GM18499 (cell line): ENCODE measurements at regions not wholly inside any gene's neighbourhood (a gene's known extent, or its start where the extent isn't known, plus 50 kb on each side); places are given as distances from the start of the nearest gene placed in this dataset.

Experiments
- ATAC-seq: cut with Tn5 transposase; IDR thresholded peaks from one replicate; pipeline ENCODE4 v1.9.1; 2021; ENCODE audit warnings: moderate number of reproducible peaks; ENCODE audit not compliant: insufficient read depth, unreplicated experiment

DNA sequence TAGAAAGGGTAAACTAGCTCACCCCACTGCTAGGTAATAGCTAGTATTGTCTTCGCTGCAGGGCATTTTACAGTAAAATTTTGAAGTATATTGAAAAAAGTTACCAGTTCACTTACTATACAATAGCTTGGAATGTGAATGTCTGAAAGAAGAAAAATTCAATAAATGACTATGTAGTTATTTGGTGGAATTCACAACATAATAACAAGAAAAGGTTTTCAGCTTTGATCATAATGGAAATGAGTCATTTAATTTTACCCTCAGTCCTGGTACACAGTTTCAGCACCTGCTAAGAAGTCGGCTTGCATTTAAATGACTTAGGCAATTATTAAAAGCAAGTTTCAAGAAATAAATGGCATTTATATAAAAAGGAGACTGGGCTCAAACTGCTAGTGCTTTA, 90.4 kb downstream of the NUP35 start:
- ATAC-seq = peak; percentile 73

DNA sequence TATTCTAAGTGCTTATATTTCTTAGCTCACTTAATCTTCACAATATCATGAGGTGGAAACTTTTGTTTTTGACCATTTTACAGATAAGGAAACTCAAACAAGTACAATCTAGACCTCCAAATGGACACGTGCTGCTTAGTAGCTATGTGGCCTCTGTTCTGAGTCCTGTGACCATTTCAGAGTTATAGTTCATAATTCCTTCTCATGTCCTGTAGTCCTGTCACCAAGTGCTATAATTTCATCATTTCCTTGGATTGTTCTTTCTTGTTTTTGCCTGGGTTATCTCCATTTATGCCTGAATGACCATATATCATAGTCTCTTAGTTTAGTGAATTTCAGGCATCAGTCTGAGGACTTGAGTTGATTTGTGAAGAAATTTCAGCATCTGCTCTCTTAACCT, 91.7 kb downstream of the NUP35 start:
- no peak for ATAC-seq

DNA sequence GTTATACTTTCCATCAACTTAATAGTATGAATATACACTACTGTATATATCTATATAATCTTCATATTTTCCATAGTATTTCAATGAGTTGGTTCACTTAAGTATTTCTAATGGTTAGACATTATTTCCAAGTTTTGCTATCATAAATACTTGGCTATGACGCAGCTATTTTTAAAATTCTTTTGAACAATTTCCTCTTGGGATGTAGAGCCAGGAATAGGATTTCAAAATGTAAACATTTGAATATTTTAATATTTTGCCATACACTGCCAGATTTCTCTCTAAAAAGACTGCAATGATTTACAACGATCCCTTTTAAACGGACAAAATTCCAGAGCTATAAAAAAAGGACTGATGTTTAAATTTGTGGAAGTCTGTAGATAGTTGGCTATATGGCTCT, 95.6 kb downstream of the NUP35 start:
- no peak for ATAC-seq

DNA sequence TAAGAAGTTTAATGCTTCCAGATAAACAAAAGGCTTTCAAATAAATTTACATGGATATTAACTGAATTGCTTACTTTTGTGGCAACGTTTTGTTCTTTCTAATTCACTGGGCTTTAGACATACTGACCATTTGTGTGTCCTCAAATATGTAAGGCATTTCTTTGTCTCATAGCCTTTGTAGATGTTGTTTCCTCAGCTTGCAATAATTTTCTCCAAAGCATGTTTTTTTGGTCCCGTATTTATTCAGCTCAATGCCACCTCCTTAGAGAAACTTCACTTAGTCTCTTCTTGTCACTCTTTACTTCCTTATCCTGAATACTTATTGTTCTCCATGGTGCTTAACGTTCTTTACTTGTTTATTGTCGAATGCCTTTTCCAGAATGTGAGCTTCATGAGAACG, 98.5 kb downstream of the NUP35 start:
- no peak for ATAC-seq

DNA sequence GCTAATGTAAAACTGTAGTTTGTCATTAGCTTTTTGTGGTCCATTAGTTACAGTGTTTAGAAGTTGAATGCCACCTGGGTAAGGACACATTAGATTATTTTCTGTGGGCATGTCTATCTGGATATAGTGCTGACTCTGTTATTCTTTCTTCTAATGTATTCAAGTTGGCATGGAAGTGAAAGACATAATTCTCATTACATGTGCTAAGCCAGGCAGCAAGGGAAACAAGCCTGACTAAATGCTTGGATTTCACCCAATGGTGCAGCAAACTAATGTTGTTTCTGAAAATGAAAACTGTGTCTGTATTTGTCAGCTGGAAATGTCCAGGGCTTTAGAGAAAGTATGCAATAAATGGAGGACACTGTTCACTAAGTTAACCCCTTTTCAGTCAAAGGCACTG, 100.7 kb downstream of the NUP35 start:
- no peak for ATAC-seq

DNA sequence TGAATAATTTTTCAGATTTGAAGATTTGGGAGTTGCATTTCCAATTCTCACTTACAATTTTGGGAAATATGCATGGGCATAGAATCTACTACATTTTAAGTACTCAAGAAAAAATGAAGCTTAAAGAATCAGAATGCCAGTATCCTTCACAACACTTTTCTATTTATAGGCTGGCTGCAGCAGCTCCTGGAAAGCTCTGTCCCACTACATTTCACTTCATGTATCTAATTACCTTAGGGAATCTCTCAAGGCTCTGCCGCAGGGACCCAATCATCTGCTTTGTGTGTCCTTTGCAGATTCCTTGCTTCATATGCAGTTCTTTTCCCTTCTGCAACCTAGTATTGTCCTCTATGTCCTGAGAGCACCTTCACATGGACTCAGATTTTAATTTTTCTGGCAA, 102.9 kb downstream of the NUP35 start:
- ATAC-seq = no peak

DNA sequence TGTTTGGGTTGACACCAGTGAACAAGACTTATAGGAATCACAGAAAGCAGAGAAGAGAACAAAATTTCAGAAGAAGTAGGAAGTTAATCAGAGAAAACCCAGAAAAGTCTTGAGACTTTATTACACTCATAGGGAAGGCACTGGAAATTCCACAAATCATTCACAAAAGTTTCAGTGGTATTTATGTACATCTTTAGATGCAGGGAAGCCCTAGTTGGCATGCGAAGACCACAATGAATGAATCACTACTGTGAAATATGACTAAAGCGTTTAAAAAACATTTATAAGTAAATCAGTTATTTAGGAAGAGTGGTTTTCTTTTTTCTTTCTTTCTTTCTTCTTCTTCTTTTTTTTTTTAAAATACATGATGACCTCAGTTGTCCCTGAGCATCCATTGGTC, 105.1 kb downstream of the NUP35 start:
- ATAC-seq = no peak

DNA sequence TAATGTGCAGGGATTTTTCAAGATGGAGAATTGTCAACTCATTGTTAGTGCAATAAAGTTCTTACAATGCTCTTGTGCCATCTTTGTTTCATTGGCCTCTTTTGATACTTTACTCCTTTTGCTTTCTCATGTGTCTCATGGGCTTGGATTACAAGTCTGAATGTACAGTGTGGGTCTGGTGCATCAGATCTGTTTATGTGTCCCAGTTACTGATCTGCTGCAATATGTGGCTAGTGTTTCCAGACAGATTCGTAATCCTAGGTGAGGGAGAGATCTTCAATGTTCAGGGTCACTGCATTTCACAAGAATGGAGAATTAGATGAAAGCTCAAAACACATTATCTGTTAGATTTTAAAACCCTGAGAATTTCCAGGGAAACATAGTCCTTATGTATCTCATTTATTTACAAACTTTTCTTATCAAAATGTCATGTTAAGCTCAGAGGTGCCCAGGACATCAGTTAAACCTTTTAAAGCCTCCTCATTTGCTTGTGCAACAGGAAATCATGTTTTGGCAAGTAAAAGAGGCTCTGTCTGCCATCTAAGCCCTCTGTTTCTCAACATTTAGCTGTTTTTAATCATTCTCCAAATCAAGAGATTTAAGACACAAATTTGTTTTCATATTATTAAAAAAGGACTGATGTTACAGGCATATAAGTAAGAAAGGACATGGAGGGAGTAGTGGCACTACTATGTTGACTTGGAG, 108.1 kb downstream of the NUP35 start:
- ATAC-seq = no peak

DNA sequence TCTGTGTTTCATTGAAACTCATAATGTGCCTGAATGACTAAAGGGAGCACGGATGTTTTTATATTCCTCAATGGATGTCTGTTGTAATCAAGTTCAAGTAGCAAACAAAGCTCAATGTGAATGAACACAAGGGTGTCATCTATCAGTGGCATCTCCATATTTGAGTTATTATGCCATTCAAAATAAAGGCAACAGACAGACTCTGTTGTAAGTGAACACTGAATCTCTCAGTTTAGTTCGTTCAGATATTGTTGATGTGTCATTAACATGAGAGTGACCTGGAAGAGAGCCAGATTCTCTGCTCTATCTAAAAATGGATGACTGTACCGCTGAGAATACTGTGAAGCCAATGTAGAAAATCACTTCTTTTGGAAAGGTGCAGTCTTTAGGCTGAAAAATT, 118.7 kb downstream of the NUP35 start:
- no peak for ATAC-seq

DNA sequence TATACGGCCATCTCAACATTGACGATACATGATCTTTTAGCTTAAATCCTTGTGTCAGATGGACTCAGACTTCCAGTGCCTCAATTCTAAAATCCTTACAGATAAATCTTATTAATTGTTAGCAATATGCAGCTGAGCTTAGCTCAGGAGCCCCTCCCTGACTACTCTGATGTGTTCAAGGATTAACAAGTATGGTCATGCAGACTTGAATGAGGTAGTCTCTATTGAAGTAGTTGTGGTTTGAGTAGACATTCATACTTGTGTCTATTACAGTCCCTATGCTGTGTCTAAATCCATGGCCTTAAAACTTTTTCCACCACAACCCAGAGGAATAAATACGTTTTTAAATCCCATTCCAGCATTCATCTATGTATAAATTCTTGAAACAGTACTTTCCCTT, 119.5 kb downstream of the NUP35 start:
- ATAC-seq = no peak

DNA sequence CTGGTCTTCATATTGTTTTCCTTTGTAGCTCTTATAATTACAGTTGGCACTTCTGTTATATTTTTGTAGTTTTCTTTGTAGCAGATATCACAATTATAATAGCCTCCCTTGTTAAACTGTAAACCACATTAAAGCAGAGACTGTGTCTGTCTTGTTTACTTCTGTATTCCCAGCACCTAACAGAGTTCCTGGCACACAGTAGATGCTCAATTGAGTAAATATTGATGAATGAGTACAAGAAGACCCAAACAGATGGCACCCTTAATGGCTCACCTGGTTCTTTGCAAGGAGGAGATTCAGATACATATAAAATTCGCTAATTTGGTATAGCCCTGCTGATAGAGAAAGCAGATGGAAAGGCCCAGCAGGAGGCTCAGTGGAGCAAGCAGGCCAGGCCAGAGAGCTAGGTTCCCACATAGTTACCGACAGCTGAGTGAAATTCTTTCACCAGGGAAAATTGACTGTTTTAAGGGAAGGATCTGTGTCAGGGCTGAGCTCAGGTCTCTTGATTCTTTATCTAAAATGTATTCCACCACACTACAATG, 120.1 kb downstream of the NUP35 start:
- no peak for ATAC-seq

DNA sequence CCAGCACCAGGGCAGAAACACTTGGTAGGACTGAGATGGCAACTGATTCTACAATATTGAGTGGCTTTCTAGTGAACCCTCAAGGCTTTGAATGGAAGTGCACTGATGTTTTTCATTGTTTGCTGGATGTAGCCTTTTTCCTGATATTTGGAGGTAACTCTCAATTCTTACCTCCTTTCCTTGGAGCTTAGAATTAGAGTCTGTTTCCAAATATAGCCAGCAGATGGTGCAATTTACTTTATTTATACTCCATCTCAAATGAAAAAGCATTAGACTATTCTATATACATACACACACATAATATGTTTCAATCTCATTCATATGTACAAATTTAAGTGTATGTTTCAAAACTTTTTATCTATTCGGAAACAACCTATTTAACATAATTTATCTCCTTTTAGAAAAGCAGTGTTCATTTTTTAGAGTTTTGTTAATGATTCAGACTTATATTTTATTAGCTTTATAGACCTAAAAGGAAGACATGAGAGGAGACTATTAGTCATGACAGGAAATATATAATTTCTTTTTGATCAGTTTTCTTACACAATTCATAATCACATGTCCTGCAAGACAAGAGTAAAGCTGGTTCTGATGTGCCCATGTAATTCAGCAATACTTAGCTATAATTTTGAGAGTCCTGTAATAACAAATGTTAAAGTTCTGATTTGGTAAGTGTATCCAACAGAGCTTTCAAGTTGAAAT, 124.8 kb downstream of the NUP35 start:
- ATAC-seq = peak; percentile 68

DNA sequence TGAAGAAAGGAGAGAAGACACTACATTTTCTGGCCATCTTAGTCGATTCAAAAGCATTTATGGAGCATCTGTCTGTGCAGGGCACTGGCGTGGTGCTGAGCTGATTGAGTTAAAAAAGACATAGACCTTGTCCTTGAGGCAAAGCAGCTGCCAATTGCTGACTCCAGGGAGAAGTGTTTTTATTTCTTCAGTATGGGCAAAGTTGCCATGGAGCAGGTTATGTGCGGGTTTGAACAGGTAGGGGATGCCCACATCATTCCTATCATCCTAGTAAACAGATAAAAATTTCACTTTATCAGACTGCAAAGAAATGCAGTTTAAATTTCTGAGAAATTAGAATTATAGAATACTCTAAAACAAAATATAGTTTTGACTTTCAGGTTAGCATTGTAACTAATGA, 125.8 kb downstream of the NUP35 start:
- no peak for ATAC-seq

DNA sequence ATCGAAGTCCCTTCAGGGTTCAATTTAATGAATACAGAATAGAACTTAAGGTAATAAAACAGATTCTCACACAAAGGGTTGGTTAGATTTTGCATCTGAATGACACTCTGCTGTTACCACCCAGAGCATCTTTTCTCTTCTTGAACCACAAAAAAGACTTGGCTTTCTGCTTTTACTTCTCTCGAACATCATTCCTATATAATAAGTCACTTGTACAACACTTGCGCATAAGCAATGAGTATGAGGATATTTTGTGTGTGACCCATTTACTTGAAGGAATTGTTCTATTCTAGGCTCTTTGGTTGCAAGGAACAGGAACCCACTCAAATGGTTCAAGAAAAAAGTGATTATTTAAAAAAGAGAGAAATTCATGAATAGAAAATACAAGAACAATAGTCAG, 126.2 kb downstream of the NUP35 start:
- no peak for ATAC-seq

DNA sequence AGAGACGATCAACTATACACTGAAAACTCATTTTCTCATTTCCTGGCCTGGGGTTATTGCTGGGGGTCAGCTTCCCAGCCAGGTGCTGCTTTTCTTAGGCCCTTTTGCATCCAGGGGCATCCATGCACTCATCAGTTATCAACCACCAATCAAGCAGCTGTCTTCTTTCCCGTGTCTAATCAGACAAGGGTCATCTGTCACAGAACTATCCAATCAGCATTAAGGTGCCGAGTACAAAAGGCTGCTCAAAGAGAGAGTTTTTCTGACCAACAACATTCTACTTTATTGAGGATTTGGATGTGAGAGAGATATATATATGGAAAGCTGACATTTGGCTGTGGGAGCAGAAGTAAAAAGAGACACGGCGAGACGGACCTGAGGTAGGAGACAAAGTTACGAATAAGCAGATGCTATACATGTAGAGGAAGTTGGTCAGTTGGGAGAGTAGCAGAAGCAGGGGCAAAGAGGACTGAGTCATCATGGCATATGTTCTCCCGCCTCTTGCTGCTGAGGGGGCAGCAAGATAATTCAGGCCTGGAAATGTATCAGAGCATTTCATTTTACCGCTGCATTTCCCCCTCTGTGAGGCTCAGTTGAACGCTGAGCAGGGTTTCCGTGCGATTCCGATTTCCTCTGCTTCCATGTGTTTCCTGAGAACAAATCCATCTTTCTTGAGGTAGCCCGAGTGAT, 129.3 kb downstream of the NUP35 start:
- no peak for ATAC-seq

DNA sequence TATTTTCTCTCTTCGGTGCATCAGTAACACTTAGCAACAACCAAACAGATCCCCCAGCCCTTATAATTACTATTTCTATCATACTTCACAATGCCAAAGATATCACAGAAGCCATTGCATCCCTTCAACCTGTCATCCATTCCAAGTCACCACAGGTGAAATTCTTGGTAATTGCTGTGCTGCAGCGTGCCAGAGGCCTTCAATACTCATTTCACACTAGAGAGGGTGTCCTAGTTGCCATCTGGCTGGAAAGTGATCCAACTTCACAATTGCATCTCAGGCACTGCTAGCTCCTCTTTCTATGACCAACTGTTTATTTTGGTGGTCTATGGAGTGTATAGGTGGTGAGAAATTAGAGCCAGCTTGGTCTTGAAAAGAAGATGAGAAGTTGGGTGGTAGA, 131.2 kb downstream of the NUP35 start:
- no peak for ATAC-seq

DNA sequence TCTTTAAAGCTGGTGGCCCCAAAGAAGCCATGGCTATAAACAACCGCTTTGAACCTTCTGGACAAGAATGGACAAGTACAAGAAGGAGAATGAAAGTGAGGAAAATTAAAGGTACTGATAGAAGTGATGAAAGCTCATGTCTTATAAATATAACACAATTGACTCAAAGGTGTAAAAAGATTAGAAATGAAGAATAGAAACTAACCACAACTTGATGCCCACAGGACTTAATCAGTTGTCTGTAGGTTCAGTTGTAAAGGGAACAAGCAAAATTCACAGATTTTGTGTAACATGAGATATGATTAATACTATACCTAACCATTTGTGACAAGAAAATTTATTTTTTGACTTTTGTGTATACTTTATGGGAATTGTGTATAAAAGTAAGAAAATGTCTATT, 135.7 kb downstream of the NUP35 start:
- ATAC-seq = peak; percentile 61

DNA sequence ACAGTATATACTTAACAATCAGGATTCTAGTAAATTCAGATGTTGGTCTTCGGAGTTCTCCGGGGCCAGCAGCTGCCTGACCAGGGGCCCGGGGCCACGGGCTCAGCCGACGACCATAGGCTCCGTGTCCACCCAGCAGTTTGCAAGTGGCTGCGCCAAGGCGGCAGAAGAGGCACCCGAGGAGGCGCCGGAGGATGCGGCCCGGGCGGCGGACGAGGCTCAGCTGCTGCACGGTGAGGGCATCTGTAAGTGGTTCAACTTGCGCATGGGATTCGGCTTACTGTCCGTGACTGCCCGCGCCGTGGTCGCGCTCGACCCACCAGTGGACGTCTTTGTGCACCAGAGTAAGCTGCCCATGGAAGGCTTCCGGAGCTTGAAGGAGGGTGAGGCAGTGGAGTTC, 136.3 kb downstream of the NUP35 start:
- ATAC-seq = no peak

DNA sequence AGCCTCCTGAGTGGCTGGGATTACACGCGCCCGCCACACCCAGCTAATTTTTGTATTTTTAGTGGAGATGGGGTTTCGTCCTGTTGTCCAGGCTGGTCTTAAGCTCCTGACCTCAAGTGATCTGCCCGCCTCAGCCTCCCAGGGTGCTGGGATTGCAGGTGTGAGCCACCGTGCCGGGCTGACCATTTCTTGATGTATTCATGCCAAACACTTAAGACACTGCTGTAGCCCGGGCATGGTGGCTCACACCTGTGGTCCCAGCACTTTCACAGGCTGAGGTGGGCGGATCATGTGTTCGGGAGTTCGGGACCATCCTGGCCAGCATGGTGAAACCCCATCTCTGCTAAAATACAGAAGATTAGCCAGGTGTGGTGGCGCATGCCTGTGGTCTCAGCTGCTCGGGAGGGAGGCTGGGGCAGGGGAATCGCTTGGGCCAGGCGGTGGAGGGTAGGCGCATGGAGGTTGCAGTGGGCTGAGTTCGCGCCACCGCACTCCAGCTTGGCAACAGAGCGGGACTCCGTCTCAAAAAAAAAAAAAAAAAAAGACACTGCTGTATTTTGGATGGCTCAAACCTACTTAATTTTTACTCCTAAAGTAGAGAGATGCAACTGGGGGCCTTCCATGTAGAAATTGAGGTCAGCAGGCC, 140.8 kb downstream of the NUP35 start:
- ATAC-seq = no peak

DNA sequence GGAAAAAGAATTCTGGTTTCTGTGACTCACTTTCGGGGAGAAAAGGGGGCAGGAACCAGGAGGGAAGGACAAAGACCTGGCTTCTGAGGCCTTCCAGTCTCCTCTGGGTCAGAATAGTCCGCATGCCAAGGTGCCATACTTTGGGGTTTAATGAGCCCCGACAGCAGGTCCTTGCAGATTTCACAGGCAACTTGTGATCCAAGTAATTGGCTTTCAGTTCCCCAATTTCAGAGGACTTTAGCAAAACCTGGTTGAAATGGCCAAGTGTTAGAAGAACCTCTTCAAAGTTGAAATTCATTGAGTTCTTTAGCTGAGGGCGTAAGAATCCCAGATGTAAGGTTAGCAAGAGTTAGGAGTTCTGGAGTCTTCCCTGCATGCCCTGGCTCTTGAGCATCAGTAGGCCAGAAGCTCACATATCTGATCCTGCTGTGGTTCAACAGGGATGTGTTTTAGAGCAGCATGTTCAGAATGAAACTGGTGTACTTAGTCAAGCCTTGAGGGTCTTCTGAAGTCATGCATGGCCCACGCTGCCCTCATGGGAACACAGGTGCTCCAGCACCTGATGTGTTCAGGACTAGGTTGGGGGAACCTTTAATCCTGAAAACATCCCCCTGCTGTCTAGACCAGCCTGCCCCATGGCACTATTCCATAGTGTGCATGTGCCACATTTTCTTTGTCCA, 143.0 kb downstream of the NUP35 start:
- ATAC-seq = no peak
